Right lobe of liver (tissue), 4 donors: ENCODE measurements at regions not wholly inside any gene's neighbourhood (a gene's known extent, or its start where the extent isn't known, plus 50 kb on each side); places are given as distances from the start of the nearest gene placed in this dataset.

ENCODE experiments used
- POLR2A ChIP-seq: fragments of 450-650 bp; IDR thresholded peaks from one replicate; pipeline ENCODE4 v1.6.1; 2017; ENCODE audit warnings: antibody characterized with exemption, mild to moderate bottlenecking
- TF ChIP-seq, protein P1 (sequence below), 4 donors: fragments of 200-600 bp in 3 of 4; fragments of 450-650 bp in 1 of 4; IDR thresholded peaks; one replicate each; pipeline versions ENCODE4 v1.5.1 to v1.8.0; 2016 to 2022; ENCODE audit warnings: antibody characterized with exemption in 4 of 4, mild to moderate bottlenecking in 2 of 4
- donor health status: DM: no; HTN: no; CAD: no.
- donor health status: DM: no; HTN: no; CAD: no.
- donor health status: DM: no; HTN: yes; CAD: no.

- TF ChIP-seq, protein P1, sequence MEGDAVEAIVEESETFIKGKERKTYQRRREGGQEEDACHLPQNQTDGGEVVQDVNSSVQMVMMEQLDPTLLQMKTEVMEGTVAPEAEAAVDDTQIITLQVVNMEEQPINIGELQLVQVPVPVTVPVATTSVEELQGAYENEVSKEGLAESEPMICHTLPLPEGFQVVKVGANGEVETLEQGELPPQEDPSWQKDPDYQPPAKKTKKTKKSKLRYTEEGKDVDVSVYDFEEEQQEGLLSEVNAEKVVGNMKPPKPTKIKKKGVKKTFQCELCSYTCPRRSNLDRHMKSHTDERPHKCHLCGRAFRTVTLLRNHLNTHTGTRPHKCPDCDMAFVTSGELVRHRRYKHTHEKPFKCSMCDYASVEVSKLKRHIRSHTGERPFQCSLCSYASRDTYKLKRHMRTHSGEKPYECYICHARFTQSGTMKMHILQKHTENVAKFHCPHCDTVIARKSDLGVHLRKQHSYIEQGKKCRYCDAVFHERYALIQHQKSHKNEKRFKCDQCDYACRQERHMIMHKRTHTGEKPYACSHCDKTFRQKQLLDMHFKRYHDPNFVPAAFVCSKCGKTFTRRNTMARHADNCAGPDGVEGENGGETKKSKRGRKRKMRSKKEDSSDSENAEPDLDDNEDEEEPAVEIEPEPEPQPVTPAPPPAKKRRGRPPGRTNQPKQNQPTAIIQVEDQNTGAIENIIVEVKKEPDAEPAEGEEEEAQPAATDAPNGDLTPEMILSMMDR (IDR thresholded peaks at IDR 0.05), result no peak
- no peak for TF ChIP-seq POLR2A
These were observed 199.8 kb upstream of the CNKSR2 start for GRCh38 chrX:21174439-21174838.
